Nephron progenitor cell (in vitro differentiated cells): ENCODE measurements at regions not wholly inside any gene's neighbourhood (a gene's known extent, or its start where the extent isn't known, plus 50 kb on each side); places are given as distances from the start of the nearest gene placed in this dataset.

ENCODE experiments used
- DNase-seq: peaks from one replicate; pipeline ENCODE4 v3.0.0; 2021
- H3K27ac Mint-ChIP-seq: 2 replicates; pipeline ENCODE4 v1.8.0; 2021; ENCODE audit warnings: mild to moderate bottlenecking, moderate library complexity, mixed read lengths
- H3K27me3 Mint-ChIP-seq: 2 replicates; pipeline ENCODE4 v1.8.0; 2021; ENCODE audit warnings: mild to moderate bottlenecking, low read depth, mixed read lengths; ENCODE audit not compliant: poor library complexity
- H3K36me3 Mint-ChIP-seq: 2 replicates; pipeline ENCODE4 v1.8.0; 2021; ENCODE audit warnings: low read depth, mixed read lengths
- H3K4me1 Mint-ChIP-seq: 2 replicates; pipeline ENCODE4 v1.8.0; 2021; ENCODE audit warnings: mixed read lengths
- H3K4me3 Mint-ChIP-seq: 2 replicates; pipeline ENCODE4 v1.8.0; 2021; ENCODE audit warnings: mild to moderate bottlenecking, moderate library complexity, mixed read lengths
- H3K9me3 Mint-ChIP-seq: 2 replicates; pipeline ENCODE4 v1.8.0; 2021; ENCODE audit warnings: mild to moderate bottlenecking, moderate library complexity, mixed read lengths
- CTCF ChIP-seq: fragments of 200-600 bp; sonication (generic); IDR thresholded peaks from 2 replicates; pipeline ENCODE4 v1.5.0; 2021; ENCODE audit warnings: antibody characterized with exemption

GRCh38 chr3:159887911-159888310 lies 100.7 kb upstream of the IL12A start:
- peaks cover 21% of the 10 kb centered on the region for H3K4me1 Mint-ChIP-seq
- no peaks in the 10 kb centered on the region for H3K27me3 Mint-ChIP-seq
- TF ChIP-seq CTCF: no peak
- H3K9me3 Mint-ChIP-seq: no peaks in the 10 kb centered on the region
- peaks cover 5% of the 10 kb centered on the region for H3K36me3 Mint-ChIP-seq
- DNase-seq: no peak
- no peak overlapping the region for H3K4me3 Mint-ChIP-seq
- no peak overlapping the region for H3K27ac Mint-ChIP-seq

GRCh38 chr3:159892171-159892795 lies 96.4 kb upstream of the IL12A start:
- H3K27ac Mint-ChIP-seq: no peak overlapping the region

GRCh38 chr3:159892801-159893200 lies 95.8 kb upstream of the IL12A start:
- no peak for TF ChIP-seq CTCF
- no peak overlapping the region for H3K4me3 Mint-ChIP-seq
- peaks cover 17% of the 10 kb centered on the region for H3K36me3 Mint-ChIP-seq
- no peaks in the 10 kb centered on the region for H3K27me3 Mint-ChIP-seq
- no peak for DNase-seq
- peaks cover 8% of the 10 kb centered on the region for H3K4me1 Mint-ChIP-seq
- no peaks in the 10 kb centered on the region for H3K9me3 Mint-ChIP-seq
- H3K27ac Mint-ChIP-seq: no peak overlapping the region

More at GRCh38 chr3:159892171-159892795, 96.4 kb upstream of the IL12A start:
- peaks cover 8% of the 10 kb centered on the region for H3K4me1 Mint-ChIP-seq
- DNase-seq: no peak
- H3K27me3 Mint-ChIP-seq: no peaks in the 10 kb centered on the region
- H3K4me3 Mint-ChIP-seq: no peak overlapping the region
- TF ChIP-seq CTCF: no peak
- H3K9me3 Mint-ChIP-seq: no peaks in the 10 kb centered on the region
- H3K36me3 Mint-ChIP-seq: peaks cover 12% of the 10 kb centered on the region

- Mint-ChIP-seq H3K9me3 (no peaks in the 10 kb centered on the region), H3K36me3 (peaks cover 16% of the 10 kb centered on the region), H3K27ac (no peak overlapping the region)
Measured at GRCh38 chr3:159894386-159894785, 94.2 kb upstream of the IL12A start.

GRCh38 chr3:159895430-159895829 lies 93.2 kb upstream of the IL12A start:
- no peak overlapping the region for H3K4me3 Mint-ChIP-seq
- no peaks in the 10 kb centered on the region for H3K9me3 Mint-ChIP-seq
- no peak for TF ChIP-seq CTCF
- no peak overlapping the region for H3K27ac Mint-ChIP-seq
- H3K4me1 Mint-ChIP-seq: peaks cover 8% of the 10 kb centered on the region
- peaks cover 1% of the 10 kb centered on the region for H3K27me3 Mint-ChIP-seq
- peaks cover 14% of the 10 kb centered on the region for H3K36me3 Mint-ChIP-seq
- no peak for DNase-seq

More at GRCh38 chr3:159894386-159894785, 94.2 kb upstream of the IL12A start:
- Mint-ChIP-seq H3K27me3 (no peaks in the 10 kb centered on the region), H3K4me1 (peaks cover 8% of the 10 kb centered on the region), H3K4me3 (no peak overlapping the region)
- no peak for DNase-seq
- no peak for TF ChIP-seq CTCF

GRCh38 chr3:159896543-159896942 lies 92.1 kb upstream of the IL12A start:
- peaks cover 14% of the 10 kb centered on the region for H3K36me3 Mint-ChIP-seq
- H3K27me3 Mint-ChIP-seq: peaks cover 4% of the 10 kb centered on the region
- no peaks in the 10 kb centered on the region for H3K9me3 Mint-ChIP-seq
- H3K4me1 Mint-ChIP-seq: peaks cover 8% of the 10 kb centered on the region
- H3K4me3 Mint-ChIP-seq: no peak overlapping the region
- no peak overlapping the region for H3K27ac Mint-ChIP-seq
- no peak for TF ChIP-seq CTCF
- DNase-seq: no peak
